Stimulated activated CD4-positive, alpha-beta T cell treated with anti-CD3 and anti-CD28 coated beads, Interleukin-4, amount 100 ng/mL, for 24 hours (primary cell): ENCODE measurements at regions not wholly inside any gene's neighbourhood (a gene's known extent, or its start where the extent isn't known, plus 50 kb on each side); places are given as distances from the start of the nearest gene placed in this dataset.

Experiments
- DNase-seq: peaks from one replicate; pipeline ENCODE4 v3.0.0-alpha.2; 2020

DNA sequence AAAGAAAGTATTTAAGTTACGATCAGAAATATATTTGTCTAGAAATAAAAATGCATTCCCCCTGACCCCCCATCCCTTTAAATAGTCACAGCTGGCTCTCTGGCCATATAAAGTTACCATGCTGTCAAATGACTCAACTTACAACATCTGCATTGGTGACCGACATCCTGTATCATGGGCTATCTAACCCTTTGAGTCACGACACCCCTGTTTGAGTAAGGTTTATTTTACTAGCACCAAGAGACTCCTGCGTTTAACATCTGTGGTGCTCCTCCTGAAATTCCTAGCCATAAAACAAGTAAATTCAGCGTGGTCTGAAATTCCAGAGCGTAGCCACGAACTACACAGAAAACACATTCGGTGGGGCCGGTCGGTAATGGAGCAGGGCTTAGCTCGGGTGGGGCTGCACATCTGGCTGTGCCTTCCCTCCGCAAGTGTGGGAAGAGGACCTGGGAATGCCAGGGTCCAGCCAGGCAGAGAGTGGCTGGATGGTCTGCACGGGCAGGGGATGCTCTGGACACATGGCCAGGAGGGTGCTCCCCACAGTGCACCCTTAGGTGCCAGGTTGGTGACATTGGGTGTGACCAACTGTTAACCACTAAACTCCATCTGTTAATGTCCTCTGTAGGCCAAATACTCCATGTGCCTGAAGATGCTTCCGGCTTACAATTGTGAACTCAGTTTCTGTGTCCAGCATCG lies 53.0 kb upstream of the CLDN14 start:
- no peak for DNase-seq

DNA sequence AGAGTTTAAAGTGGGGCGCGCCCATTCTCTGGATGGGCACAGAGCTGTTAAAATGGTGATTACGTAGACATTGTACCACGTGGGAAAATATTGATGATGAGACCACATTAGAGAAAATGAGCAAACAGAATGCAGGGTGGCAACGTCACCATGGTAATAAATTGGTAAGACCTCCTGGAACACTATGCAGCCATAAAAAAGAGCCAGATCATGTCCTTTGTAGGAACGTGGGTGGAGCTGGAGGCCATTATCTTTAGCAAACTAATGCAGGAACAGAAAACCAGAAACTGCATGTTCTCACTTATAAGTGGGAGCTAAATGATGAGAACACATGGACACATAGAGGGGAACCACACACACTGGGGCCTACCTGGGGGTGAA lies 53.5 kb upstream of the CLDN14 start:
- no peak for DNase-seq

DNA sequence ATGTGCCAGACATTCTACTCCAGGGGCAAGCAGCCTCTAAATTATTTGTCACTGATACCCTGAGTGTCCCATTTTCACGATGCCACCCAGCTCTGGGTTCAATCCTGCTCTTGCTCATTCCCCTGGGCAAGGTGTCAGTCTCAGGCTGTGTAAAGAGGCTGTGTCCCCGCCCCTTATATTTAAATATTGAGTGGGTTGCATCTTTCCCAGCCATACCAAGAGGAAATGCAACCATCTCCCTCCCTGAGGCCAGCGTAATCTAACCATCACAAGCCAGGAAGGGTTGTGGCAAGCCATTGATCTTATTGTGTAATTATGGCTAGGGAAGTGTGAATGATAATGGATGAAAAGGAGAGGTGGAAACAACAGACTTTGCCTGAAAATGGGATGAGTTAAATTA lies 54.7 kb upstream of the CLDN14 start:
- DNase-seq: no peak

DNA sequence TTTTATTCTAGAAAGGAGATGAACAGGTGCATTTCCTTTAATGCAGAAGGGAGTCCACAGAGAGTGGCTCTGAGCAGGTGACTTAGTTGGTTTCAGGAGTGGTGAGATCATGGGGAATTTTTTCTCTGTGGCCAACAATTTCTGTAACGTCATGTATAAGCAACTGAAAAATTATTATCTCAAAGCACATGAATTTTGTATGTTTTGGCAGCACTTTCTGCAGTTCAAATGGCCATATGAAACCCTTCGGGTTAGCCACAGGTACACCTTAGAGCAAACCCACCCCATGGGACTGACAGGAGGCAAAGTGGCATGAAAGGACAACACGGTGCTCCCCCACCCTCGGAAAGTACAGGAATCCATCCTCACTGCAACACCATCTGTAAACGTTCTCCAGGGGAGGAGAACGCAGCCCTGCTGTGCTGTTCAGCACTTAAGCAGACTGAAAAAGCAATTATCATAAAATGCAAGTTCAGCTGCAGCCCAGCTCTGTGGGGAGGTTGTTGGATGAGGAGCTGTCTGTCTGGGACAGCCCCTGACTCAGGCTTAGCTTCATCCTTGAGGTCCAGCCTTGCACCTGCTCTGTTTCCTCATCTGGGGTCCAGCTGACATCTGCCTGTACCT lies 55.8 kb upstream of the CLDN14 start:
- DNase-seq: no peak

DNA sequence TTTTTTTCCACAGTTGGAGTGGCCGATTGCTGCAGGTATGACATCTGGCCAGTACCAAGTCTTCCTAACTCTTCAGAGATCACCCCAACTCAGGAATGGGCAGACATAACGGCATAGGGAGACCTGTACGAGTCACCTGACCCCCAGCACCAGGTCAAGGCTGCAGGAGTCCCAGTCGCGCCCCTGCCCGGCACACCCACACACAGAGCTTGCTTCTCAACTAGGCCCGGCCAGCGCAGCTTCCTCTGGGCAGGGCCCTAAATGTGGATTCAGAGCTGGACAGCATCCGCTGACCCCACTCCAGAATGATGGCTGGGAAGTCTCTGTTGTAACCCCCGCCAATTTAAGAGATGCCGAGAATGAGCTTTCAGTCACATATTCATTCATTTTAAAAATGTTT lies 58.8 kb upstream of the CLDN14 start:
- DNase-seq: no peak

DNA sequence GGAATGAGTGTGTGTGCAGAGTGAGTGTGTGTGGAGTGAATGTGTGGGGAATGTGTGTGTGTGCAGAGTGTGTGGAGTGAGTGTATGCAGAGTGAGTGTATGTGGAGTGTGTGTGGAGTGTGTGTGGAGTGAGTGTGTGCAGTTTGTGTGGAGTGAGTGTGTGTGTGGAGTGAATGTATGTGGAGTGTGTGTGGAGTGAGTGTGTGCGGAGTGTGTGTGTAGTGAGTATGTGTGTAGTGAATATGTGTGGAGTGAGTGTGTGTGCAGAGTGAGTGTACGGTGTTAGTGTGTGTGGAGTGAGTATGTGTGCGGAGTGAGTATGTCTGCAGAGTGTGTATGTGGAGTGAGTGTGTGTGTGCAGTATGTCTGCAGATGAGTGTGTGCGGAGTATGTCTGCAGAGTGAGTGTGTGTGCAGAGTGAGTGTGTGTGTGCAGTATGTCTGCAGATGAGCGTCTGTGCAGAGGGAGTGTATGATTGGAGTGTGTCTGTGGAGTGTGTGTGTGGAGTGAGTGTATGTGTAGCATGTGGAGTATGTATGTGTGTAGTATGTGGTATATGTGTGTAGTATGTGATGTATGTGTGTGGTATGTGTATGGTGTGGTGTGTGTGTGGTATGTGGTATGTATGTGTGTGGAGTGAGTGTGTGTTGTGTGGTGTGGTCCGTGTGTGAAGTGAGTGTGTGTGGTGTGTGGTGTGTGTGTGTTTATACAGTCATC lies 59.7 kb upstream of the CLDN14 start:
- no peak for DNase-seq

DNA sequence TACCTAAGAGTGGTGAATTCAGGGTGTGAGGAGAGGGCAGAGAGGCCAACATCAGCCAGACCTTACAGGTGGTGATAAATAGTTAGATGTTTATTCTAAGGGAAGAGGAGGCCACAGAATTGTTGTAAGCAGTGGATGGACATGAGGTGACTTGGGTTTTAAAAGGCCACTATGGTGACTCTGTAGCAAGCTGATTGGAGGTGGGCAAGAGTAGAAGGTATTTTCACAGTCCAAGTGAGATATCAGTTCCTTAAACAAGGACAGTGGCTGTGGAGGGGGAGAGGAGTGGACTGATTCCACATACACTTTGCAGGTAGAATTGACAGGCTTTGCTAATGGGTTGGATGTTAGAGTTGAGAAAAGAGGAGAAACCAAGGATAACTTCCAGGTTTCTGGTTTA lies 60.8 kb upstream of the CLDN14 start:
- no peak for DNase-seq

DNA sequence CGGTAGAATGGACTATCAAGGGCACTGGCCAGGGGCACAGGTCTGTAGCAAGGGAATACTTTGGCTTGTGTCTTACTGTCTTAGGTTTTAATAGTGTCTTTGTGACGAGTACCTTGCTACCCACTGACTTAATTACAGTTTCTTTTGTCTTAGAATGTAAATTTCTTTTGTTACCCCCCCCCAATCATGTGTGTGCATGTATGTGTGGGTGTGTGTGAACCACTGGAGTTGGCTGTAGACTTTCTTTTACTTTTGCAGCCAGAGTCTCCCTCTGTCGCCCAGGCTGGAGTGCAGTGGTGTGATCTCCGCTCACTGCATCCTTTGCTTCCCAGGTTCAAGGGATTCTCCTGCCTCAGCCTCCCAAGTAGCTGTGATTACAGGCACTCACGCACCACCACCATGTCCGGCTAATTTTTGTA lies 61.8 kb upstream of the CLDN14 start:
- DNase-seq: no peak

DNA sequence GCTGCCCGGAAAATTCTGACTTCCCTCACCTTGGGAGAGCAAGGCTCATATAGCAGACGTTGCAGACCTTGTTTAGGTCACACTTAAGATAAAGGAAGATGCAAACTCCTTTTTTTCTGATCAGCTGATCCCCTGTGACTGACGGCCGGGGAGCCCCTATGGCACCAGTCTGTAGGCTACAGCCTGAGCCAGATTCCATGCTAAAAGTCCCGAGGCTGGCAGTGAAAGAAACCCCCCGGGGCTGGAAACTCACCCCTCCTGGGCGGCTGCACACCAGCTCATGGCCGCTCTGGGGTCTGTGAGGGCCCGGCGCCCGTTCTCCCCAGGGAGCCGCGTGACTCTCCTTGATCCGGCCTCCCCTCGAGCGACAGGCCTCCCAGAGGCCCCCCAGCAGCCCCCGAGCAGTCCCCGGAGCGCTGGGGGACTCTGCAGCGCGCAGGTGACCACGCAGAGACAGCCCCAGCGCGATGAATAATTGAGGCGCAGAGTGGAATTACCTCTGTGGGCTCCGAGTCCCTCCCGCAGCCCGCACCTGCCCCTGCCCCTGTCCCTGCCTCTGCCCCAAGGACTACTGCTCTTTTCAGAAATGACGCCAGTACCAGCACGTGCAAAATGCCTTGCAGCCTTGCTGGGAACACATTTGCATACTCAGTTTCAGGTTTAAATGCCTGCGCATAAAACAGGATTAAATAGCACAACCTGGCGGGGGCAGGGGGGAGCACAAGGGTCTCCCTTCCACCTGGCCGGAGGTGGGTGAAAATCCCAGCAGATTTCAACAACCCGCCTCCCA lies 62.6 kb upstream of the CLDN14 start:
- DNase-seq: no peak

DNA sequence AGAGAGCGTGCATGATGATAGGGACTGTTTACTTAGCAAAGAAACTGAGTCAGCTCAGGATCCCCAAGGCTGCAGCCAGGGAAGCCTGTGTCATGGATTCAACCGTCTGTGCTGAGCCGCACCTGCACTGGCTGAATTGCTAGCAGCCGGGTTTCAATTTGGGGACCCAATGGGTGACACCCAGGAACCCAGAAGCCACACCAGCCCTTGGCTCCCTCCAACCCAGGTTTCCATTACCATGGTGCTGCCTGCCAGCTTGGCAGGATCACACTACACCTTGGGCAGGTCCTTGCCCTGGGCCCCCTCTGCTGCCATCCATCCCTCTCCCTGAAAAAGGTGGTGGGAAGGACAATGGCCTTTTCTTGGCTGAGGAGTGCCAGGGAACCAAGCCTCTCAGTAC lies 64.0 kb upstream of the CLDN14 start:
- DNase-seq: no peak

DNA sequence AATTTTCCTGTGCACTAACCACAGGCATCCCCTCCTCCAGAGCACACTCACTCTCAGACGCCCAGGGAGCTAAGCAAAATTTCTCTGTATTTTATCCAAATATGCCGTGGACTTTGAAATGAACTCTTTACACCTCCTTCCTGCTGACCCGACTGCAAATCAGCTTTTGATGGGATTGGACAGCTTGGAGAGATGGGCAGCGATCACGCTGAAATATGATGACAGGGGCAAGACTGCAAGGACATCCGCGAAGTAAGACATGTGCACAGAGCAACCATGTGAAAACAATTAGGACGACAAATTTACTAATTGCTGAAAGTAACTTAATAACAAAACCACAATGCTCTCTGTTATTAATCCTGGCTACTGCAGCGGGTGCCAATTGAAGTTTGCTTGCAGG lies 64.6 kb upstream of the CLDN14 start:
- no peak for DNase-seq

DNA sequence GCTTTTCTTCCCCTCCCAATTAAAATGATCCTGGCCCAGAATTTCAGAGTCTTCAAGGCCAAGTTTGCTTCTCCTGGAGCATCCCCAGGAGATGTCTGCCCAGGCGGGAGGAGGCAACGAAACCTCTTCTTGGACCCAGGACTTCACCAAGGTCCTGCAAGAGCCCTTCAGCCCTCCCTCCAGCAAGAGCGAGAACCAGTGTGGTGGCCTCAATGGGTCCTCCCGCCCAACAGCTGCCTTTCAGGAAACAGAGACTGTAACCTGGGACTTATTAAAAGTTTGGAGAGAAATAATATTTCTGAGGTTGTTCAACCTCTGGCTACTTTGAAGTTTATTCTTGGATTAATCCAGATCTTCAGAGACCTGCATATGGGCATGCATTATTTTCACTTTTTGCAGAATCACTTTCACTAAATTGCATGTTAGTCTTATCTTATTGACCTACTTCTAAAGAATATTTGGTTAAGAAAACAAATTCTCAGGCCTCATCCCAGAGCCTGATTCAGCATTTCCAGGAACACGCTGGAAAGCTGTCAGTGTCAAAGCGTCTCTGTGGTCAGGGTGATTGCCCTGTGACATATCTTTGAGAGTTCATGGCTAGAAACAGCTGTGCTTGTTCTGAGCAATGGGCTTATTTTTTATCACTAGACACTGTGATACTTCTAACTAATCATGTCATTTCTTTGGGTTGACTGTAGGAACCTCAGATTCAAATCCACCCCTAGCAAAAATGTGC lies 66.0 kb upstream of the CLDN14 start:
- DNase-seq: no peak

DNA sequence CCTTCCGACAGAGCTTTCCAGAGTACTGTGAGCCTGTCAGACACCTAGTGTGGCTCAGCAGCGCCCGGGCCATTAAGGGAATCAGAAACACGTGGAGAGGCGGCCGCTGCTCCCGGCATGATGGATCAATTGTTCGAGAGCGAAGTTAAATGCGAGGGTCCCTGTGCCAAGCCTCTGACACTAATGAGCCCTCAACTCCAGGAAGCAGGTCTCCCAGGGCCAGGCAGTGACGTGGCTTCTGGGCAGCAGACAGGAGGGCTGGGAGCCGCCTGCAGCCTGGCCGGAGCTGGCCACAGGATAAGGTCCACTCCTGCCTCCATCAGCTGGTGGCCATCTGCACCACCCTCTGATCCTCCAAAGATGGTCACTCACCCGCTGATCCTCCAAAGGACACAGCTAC lies 67.5 kb upstream of the CLDN14 start:
- DNase-seq: no peak

DNA sequence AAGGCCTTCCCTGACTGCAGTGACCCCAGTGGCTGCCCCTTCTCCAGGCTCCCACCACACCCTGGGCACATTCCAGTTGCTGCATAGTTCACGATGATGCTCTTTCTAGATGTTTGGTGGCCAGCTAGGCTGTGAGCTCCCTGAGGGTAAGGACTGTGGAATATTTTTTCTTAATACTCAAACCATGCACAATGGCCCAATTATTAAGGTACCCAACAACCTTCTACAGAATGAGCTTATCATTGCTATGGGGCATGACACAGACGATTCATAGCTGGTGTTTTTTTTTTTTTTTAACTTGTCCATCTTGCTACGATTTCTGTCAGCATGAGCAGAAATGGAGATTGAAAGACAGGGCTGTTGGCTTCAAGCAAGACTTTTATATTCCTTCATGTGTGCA lies 68.9 kb upstream of the CLDN14 start:
- no peak for DNase-seq

DNA sequence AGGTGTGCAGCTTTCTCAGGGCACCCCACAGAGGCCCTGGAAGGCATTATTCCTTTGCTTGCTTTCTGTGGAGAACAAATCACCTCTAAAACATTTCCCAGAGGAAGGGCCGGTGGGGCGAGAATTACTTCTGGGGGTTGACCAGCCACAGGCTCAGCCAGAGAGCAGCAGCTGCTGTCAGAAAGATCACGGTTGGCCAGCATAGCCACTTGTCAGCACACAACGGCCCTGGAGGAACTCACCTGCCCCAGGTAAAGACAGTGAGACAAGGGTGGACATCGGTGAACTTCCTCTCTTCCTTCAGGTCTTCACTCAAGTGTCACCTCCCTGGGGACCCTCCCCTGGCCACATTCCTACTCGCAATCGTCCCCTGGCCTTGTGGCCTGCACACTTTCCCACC lies 69.5 kb upstream of the CLDN14 start:
- no peak for DNase-seq

DNA sequence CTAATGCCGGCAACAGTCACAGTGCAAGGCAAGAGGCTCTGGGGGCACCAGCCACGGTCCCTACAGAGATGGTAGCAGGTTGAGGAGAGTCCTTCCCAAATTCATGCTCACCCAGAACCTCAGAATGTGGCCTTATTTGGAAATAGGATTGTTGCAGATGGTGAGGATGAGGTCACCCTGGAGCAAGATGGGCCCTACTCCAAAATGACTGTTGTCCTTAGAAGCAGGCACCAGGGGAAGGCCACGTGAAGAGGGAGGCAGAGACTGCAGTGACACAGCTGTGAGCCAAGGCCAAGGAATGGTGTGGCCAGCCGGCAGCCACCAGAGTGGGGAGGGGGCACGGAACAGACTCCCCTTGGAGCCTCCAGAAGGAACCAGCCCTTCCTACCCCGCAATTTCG lies 70.8 kb upstream of the CLDN14 start:
- DNase-seq: no peak

DNA sequence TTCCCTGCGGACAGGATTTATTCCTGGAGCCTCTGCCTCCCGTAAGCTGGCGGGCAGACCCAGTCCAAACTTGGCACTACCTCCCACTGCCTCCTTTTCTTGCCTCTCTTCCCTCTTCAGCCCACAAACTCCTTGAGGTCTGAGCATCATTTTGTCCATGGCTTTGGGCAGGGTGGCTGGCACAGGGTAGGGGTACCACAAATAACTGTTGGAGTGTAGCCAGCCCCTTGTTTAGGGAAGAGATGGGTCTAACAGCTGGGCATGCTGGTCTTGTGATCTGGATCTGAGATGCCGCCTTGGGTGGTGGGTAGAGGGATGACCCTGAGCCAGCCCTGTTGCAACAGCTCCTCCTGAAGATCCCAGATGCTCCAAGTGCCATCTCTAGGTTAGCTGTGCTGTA lies 71.4 kb upstream of the CLDN14 start:
- DNase-seq: no peak

DNA sequence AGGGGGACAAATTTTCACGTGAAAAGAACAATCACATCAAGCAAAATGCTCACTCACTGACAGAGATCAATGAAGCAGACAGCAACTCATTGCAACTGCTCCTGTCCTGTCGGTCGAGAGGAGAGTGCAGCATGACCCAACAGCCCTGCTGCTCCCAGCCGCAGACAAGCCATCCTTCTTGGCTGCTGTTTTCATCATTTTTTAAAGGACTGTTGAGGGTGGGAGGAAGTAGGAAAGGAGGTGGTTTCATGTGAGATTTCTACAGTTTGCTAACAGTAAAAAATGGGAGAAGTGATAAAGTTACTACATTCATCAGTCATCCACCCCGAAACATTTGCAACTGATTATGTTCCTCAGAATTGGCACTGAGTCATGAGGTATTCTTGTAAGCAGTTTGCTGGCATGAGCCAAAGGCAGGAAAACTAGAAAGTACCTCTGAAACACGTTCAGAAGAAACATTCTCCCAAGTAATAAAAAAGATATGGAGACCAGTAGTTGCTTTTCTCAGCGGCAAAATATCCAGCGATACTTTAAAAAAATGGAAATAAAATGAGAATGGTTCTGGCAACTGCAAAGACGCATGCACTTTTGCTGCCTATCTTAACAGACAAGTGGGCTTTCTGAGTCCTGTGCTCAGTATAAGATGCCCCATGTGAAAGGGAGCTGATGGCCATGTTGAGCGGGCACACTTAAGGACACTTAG lies 72.0 kb upstream of the CLDN14 start:
- no peak for DNase-seq

DNA sequence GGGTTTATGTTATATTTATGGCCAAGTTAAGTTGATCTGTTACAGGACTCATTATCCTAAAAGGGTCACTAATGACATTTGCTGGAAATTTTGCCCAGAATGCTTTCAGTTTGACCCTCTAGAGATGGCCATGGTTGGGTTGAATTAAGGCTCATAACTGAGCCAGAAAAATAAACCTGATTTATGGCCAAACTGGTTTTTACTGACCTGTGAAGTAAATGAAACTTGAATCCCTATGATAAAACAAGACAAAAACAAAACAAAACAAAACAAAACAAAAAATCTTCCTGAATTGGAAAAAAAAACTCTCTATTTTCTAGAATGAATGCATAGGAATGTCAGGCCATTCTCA lies 72.5 kb upstream of the CLDN14 start:
- no peak for DNase-seq

DNA sequence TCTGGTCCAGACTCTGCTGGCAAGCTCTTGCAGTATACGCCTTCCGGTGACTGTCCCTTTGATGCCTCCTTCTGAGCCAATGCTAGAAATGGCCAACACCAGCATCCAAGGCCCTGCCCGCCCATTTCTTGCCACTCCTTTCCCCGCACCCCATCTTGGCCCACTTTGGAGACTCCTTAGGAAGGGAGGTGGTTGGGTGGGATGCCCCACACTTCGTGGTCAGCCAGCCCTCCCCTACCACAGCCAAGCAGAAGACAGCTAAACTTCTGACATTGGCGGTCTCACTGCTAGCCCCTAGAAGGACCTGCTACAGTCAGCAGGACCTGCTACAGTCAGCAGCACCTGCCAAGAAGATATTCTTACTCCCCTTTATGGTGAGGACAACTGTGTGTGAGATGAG lies 73.5 kb upstream of the CLDN14 start:
- no peak for DNase-seq

DNA sequence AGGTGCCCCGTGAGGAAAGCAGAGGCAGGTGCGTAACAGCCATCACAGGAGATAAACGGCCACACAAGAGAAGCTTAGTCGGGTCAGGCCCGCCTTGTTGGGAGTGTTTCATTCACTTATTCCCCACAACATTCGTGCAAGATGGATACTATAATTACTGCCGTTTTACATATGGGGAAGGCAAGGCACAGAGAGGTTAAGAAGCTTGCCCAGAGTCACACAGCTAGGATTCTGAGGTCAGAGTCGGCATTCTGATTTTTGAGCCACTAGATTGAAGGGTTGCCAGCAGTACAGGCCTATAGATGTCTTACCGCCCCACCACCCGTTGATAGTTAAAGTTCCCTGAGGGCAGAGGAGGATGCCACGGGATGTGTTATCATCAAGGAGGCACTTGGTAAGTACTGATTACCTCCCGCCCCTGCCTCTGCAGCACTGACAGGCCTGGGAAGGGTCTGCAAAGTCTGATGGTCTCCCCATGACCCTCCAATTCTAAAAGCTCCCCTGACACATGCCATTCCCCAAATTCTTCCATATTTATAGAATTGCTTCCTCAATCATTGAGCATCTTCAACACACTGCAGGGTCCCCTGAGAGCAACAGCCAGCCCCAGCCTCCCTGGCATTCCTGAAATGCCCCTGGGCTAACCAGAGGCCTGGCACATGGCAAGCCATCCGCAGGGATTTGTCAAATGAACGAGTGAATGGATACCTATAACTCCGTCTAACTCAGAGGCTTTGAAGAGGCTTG lies 74.7 kb upstream of the CLDN14 start:
- DNase-seq: no peak
